ENCODE measurements at regions not wholly inside any gene's neighbourhood (a gene's known extent, or its start where the extent isn't known, plus 50 kb on each side); places are given as distances from the start of the nearest gene placed in this dataset.
A peak's percentile ranks its signal among the peaks of the same experiment; 100 is the strongest.

GRCh38 chr17:14843086-14843795, 421.9 kb downstream of the PMP22 start:
- ATAC-seq (replicated peaks), result no peak
- H3K36me3 Mint-ChIP-seq (ENCODE audit: low read depth), result no peaks in the 10 kb centered on the region
- no peaks in the 10 kb centered on the region for H3K4me1 Mint-ChIP-seq
- peaks cover 5% of the 10 kb centered on the region for H3K9me3 Mint-ChIP-seq
- H3K27ac Mint-ChIP-seq, result no peak overlapping the region
- H3K4me3 Mint-ChIP-seq, result no peak overlapping the region
- peaks cover 22% of the 10 kb centered on the region for H3K27me3 Mint-ChIP-seq

GRCh38 chr17:14840616-14841231, 424.4 kb downstream of the PMP22 start:
- Mint-ChIP-seq H3K4me3 (no peak overlapping the region), H3K27ac (no peak overlapping the region), H3K36me3 (ENCODE audit: low read depth) (no peaks in the 10 kb centered on the region), H3K9me3 (peaks cover 5% of the 10 kb centered on the region), H3K4me1 (no peaks in the 10 kb centered on the region), H3K27me3 (peaks cover 23% of the 10 kb centered on the region)
- no peak for ATAC-seq (replicated peaks)

- Mint-ChIP-seq H3K27me3 (peaks cover 12% of the 10 kb centered on the region), H3K36me3 (ENCODE audit: low read depth) (no peaks in the 10 kb centered on the region), H3K4me1 (no peaks in the 10 kb centered on the region), H3K9me3 (no peaks in the 10 kb centered on the region), H3K27ac (no peak overlapping the region), H3K4me3 (no peak overlapping the region)
- no peak for ATAC-seq (replicated peaks)
Observed at GRCh38 chr17:14838567-14838966, 426.6 kb downstream of the PMP22 start.

GRCh38 chr17:14833201-14833785, 431.8 kb downstream of the PMP22 start:
- H3K4me3 Mint-ChIP-seq, result no peak overlapping the region
- no peaks in the 10 kb centered on the region for H3K4me1 Mint-ChIP-seq
- H3K36me3 Mint-ChIP-seq (ENCODE audit: low read depth), result no peaks in the 10 kb centered on the region
- peaks cover 11% of the 10 kb centered on the region for H3K27me3 Mint-ChIP-seq
- no peak overlapping the region for H3K27ac Mint-ChIP-seq
- no peak for ATAC-seq (replicated peaks)
- H3K9me3 Mint-ChIP-seq, result no peaks in the 10 kb centered on the region

GRCh38 chr17:14831491-14831890, 433.6 kb downstream of the PMP22 start:
- no peak for ATAC-seq (replicated peaks)
- Mint-ChIP-seq H3K4me1 (no peaks in the 10 kb centered on the region), H3K27ac (no peak overlapping the region), H3K9me3 (no peaks in the 10 kb centered on the region), H3K27me3 (peaks cover 14% of the 10 kb centered on the region), H3K36me3 (ENCODE audit: low read depth) (no peaks in the 10 kb centered on the region), H3K4me3 (no peak overlapping the region)

- H3K27me3 Mint-ChIP-seq, result peaks cover 17% of the 10 kb centered on the region
- no peak overlapping the region for H3K4me3 Mint-ChIP-seq
- ATAC-seq (replicated peaks), result no peak
- no peaks in the 10 kb centered on the region for H3K4me1 Mint-ChIP-seq
- H3K9me3 Mint-ChIP-seq, result peaks cover 14% of the 10 kb centered on the region
- H3K36me3 Mint-ChIP-seq (ENCODE audit: low read depth), result no peaks in the 10 kb centered on the region
- no peak overlapping the region for H3K27ac Mint-ChIP-seq
Observed at GRCh38 chr17:14827396-14827919, 437.7 kb downstream of the PMP22 start.

GRCh38 chr17:14826358-14826757, 438.8 kb downstream of the PMP22 start:
- Mint-ChIP-seq H3K9me3 (peaks cover 14% of the 10 kb centered on the region), H3K4me3 (no peak overlapping the region), H3K4me1 (no peaks in the 10 kb centered on the region), H3K27me3 (peaks cover 17% of the 10 kb centered on the region), H3K36me3 (ENCODE audit: low read depth) (no peaks in the 10 kb centered on the region), H3K27ac (no peak overlapping the region)
- no peak for ATAC-seq (replicated peaks)

- peaks cover 3% of the 10 kb centered on the region for H3K4me1 Mint-ChIP-seq
Observed at GRCh38 chr17:14818469-14818868, 446.7 kb downstream of the PMP22 start.

GRCh38 chr17:14815079-14815478, 450.0 kb downstream of the PMP22 start:
- H3K27ac Mint-ChIP-seq, result no peak overlapping the region
- no peak overlapping the region for H3K4me3 Mint-ChIP-seq
- H3K9me3 Mint-ChIP-seq, result no peaks in the 10 kb centered on the region
- ATAC-seq (replicated peaks), result peak; percentile 89
- peaks cover 7% of the 10 kb centered on the region for H3K27me3 Mint-ChIP-seq
- peaks cover 3% of the 10 kb centered on the region for H3K4me1 Mint-ChIP-seq
- H3K36me3 Mint-ChIP-seq (ENCODE audit: low read depth), result no peaks in the 10 kb centered on the region

More at GRCh38 chr17:14818469-14818868, 446.7 kb downstream of the PMP22 start:
- Mint-ChIP-seq H3K36me3 (ENCODE audit: low read depth) (no peaks in the 10 kb centered on the region), H3K9me3 (no peaks in the 10 kb centered on the region), H3K27ac (no peak overlapping the region), H3K4me3 (no peak overlapping the region), H3K27me3 (peaks cover 4% of the 10 kb centered on the region)
- ATAC-seq (replicated peaks), result no peak

GRCh38 chr17:14813649-14814370, 451.3 kb downstream of the PMP22 start:
- H3K36me3 Mint-ChIP-seq (ENCODE audit: low read depth), result no peaks in the 10 kb centered on the region
- H3K27ac Mint-ChIP-seq, result no peak overlapping the region
- H3K4me3 Mint-ChIP-seq, result no peak overlapping the region
- H3K27me3 Mint-ChIP-seq, result peaks cover 7% of the 10 kb centered on the region
- peaks cover 3% of the 10 kb centered on the region for H3K4me1 Mint-ChIP-seq
- no peaks in the 10 kb centered on the region for H3K9me3 Mint-ChIP-seq
- ATAC-seq (replicated peaks), result no peak

GRCh38 chr17:14808425-14808824, 456.7 kb downstream of the PMP22 start:
- Mint-ChIP-seq H3K4me1 (no peaks in the 10 kb centered on the region), H3K9me3 (peaks cover 5% of the 10 kb centered on the region), H3K4me3 (no peak overlapping the region), H3K36me3 (ENCODE audit: low read depth) (no peaks in the 10 kb centered on the region), H3K27ac (no peak overlapping the region), H3K27me3 (peaks cover 18% of the 10 kb centered on the region)
- no peak for ATAC-seq (replicated peaks)

GRCh38 chr17:14805348-14805747, 459.8 kb downstream of the PMP22 start:
- no peak for ATAC-seq (replicated peaks)
- H3K27ac Mint-ChIP-seq, result no peak overlapping the region
- no peaks in the 10 kb centered on the region for H3K36me3 Mint-ChIP-seq (ENCODE audit: low read depth)
- no peak overlapping the region for H3K4me3 Mint-ChIP-seq
- peaks cover 21% of the 10 kb centered on the region for H3K27me3 Mint-ChIP-seq
- peaks cover 9% of the 10 kb centered on the region for H3K9me3 Mint-ChIP-seq
- no peaks in the 10 kb centered on the region for H3K4me1 Mint-ChIP-seq

GRCh38 chr17:14803826-14804225, 461.3 kb downstream of the PMP22 start:
- H3K4me3 Mint-ChIP-seq, result no peak overlapping the region
- H3K27ac Mint-ChIP-seq, result no peak overlapping the region
- no peaks in the 10 kb centered on the region for H3K36me3 Mint-ChIP-seq (ENCODE audit: low read depth)
- H3K9me3 Mint-ChIP-seq, result peaks cover 9% of the 10 kb centered on the region
- ATAC-seq (replicated peaks), result no peak
- no peaks in the 10 kb centered on the region for H3K4me1 Mint-ChIP-seq
- peaks cover 22% of the 10 kb centered on the region for H3K27me3 Mint-ChIP-seq

- Mint-ChIP-seq H3K4me3 (no peak overlapping the region), H3K27ac (no peak overlapping the region), H3K36me3 (ENCODE audit: low read depth) (no peaks in the 10 kb centered on the region), H3K4me1 (no peaks in the 10 kb centered on the region), H3K9me3 (peaks cover 4% of the 10 kb centered on the region), H3K27me3 (peaks cover 32% of the 10 kb centered on the region)
- no peak for ATAC-seq (replicated peaks)
Observed at GRCh38 chr17:14797801-14798200, 467.3 kb downstream of the PMP22 start.
